ENCODE measurements at regions not wholly inside any gene's neighbourhood (a gene's known extent, or its start where the extent isn't known, plus 50 kb on each side); places are given as distances from the start of the nearest gene placed in this dataset.

DNA sequence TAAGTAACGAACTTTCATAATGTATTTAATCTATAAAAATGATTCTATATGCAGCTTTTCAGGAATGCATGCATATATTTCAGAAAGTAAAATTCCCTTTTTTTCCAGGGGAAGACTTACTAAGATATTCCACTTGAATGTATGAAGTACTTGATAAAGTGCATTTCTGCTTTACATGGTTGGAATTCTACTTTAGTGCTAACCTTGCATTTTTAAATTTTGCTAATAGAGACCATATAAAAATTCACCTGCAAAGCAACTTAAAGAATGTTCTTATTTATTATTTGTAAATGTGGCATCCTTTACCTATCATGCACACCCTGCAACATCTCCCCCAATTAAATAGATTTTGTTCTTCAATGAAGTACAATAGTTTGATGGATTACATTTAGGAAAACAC, 392.8 kb downstream of the KCNJ2 start:
- no peak for DNase-seq (ENCODE audit: low read depth, low spot score)
- WGBS (ENCODE audit: insufficient coverage, insufficient read length), result no CpG with 5 or more reads among the region's 1 CpG

DNA sequence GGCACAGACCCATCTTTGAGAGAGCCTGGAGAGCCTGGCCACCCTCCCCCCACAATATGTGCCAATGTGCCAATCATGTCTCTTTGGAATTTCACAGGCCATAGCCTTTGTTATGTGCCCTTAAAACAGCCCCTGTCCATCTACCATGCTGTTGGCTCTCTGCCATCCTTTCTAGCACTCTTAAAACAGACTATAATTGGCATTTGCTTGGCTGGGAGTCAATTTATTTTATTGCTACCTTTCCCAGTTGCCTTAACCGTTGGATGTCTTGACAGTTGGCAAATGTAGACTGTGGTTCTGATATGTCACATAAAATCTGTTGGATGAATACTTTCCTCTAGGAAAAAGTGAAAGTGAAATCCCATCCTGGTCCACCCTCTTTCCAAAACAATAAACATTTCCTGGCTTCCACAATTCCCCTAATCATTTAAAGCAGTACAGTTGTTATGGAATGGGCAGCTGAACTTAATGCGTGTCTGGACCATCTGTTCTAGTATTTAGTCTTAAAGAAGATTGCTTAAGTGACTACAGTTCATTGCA, 394.0 kb downstream of the KCNJ2 start:
- Histone ChIP-seq H3K27ac (ENCODE audit: low read length) (no peak overlapping the region), H3K36me3 (ENCODE audit: control insufficient read depth, insufficient read depth, low read length) (no peaks in the 10 kb centered on the region), H3K4me1 (ENCODE audit: control insufficient read depth, insufficient read depth, low read length) (no peaks in the 10 kb centered on the region), H3K9me3 (ENCODE audit: control insufficient read depth, insufficient read depth, low read length) (no peaks in the 10 kb centered on the region), H3K4me3 (ENCODE audit: low read length) (no peak overlapping the region), H3K27me3 (ENCODE audit: control insufficient read depth, insufficient read depth, low read length) (no peaks in the 10 kb centered on the region)
- WGBS (ENCODE audit: insufficient coverage, insufficient read length), result no CpG with 5 or more reads among the region's 2 CpGs
- no peak for DNase-seq (ENCODE audit: low read depth, low spot score)

More for the DNA sequence above, 392.8 kb downstream of the KCNJ2 start:
- Histone ChIP-seq H3K27ac (ENCODE audit: low read length) (no peak overlapping the region), H3K9me3 (ENCODE audit: control insufficient read depth, insufficient read depth, low read length) (no peaks in the 10 kb centered on the region), H3K4me3 (ENCODE audit: low read length) (no peak overlapping the region), H3K27me3 (ENCODE audit: control insufficient read depth, insufficient read depth, low read length) (no peaks in the 10 kb centered on the region), H3K36me3 (ENCODE audit: control insufficient read depth, insufficient read depth, low read length) (no peaks in the 10 kb centered on the region), H3K4me1 (ENCODE audit: control insufficient read depth, insufficient read depth, low read length) (no peaks in the 10 kb centered on the region)

DNA sequence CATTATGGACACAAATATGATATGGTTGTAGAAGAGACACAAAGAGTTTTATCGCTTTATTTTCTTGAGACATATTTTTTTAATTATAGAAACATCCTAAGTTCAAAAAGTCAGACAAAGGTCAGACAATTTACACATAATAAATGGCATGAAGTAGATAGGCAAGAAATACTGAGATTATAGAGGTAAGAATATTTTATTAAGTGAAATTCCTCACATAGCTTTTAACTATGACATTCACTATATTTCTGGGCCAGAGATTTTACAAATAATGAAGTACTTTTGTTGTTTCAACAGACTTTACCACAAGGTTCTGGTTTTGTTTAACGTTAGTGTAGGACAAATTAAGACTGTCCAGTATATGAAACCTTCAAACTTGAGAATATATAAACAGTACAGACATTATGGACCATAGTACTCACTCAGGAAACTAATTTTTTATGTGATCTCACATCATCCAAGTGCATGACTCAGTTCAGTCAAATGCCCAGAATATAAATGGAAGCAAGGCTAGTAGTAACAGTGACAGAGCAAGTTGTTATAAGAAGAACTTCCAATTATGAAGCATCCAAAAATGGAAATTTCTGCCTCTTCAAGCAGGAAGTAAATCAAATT, 394.8 kb downstream of the KCNJ2 start:
- no peaks in the 10 kb centered on the region for H3K27me3 ChIP-seq (ENCODE audit: control insufficient read depth, insufficient read depth, low read length)
- no peaks in the 10 kb centered on the region for H3K9me3 ChIP-seq (ENCODE audit: control insufficient read depth, insufficient read depth, low read length)
- no peaks in the 10 kb centered on the region for H3K4me1 ChIP-seq (ENCODE audit: control insufficient read depth, insufficient read depth, low read length)
- no peak overlapping the region for H3K4me3 ChIP-seq (ENCODE audit: low read length)
- no CpG with 5 or more reads among the region's 2 CpGs for WGBS (ENCODE audit: insufficient coverage, insufficient read length)
- H3K36me3 ChIP-seq (ENCODE audit: control insufficient read depth, insufficient read depth, low read length), result no peaks in the 10 kb centered on the region
- H3K27ac ChIP-seq (ENCODE audit: low read length), result no peak overlapping the region
- no peak for DNase-seq (ENCODE audit: low read depth, low spot score)

DNA sequence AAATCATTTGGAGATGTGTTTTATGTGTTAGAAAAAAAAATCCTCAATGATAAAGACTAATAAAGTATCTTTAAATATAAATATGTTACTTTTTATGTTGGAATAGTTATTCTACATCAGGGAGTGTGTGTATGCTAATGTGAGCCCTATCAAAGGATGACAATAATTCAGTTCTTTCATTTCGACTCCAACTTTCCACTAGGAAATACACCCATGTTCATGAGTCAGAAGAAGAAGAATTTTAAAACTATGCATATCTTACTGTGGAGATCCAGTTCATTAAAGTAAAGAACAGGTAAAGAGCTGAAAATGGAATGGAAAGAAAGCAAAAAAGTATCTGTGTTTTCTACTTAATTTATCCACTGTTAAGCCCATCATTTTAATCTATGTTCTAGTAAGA, 399.8 kb downstream of the KCNJ2 start:
- no peaks in the 10 kb centered on the region for H3K9me3 ChIP-seq (ENCODE audit: control insufficient read depth, insufficient read depth, low read length)
- H3K36me3 ChIP-seq (ENCODE audit: control insufficient read depth, insufficient read depth, low read length), result no peaks in the 10 kb centered on the region
- H3K4me3 ChIP-seq (ENCODE audit: low read length), result no peak overlapping the region
- DNase-seq (ENCODE audit: low read depth, low spot score), result no peak
- H3K4me1 ChIP-seq (ENCODE audit: control insufficient read depth, insufficient read depth, low read length), result no peaks in the 10 kb centered on the region
- H3K27ac ChIP-seq (ENCODE audit: low read length), result no peak overlapping the region
- no CpG with 5 or more reads among the region's 1 CpG for WGBS (ENCODE audit: insufficient coverage, insufficient read length)
- no peaks in the 10 kb centered on the region for H3K27me3 ChIP-seq (ENCODE audit: control insufficient read depth, insufficient read depth, low read length)

DNA sequence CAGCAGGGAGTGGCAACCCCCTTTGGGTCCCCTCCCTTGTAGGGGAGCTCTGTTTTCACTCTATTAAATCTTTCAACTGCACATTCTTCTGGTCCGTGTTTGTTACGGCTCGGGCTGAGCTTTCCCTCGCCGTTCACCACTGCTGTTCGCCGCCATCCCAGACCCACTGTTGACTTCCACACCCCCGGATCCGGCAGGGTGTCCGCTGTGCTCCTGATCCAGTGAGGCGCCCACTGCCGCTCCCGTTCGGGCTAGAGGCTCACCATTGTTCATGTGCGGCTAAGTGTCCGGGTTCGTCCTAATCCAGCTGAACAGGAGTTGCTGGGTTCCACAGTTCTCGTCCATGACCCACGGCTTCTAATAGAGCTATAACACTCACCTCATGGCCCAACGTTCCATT, 408.1 kb downstream of the KCNJ2 start:
- DNase-seq (ENCODE audit: low read depth, low spot score), result no peak
- no peak overlapping the region for H3K4me3 ChIP-seq (ENCODE audit: low read length)
- H3K36me3 ChIP-seq (ENCODE audit: control insufficient read depth, insufficient read depth, low read length), result no peaks in the 10 kb centered on the region
- no CpG with 5 or more reads among the region's 20 CpGs for WGBS (ENCODE audit: insufficient coverage, insufficient read length)
- H3K27me3 ChIP-seq (ENCODE audit: control insufficient read depth, insufficient read depth, low read length), result no peaks in the 10 kb centered on the region
- no peaks in the 10 kb centered on the region for H3K4me1 ChIP-seq (ENCODE audit: control insufficient read depth, insufficient read depth, low read length)
- H3K27ac ChIP-seq (ENCODE audit: low read length), result no peak overlapping the region
- no peaks in the 10 kb centered on the region for H3K9me3 ChIP-seq (ENCODE audit: control insufficient read depth, insufficient read depth, low read length)

DNA sequence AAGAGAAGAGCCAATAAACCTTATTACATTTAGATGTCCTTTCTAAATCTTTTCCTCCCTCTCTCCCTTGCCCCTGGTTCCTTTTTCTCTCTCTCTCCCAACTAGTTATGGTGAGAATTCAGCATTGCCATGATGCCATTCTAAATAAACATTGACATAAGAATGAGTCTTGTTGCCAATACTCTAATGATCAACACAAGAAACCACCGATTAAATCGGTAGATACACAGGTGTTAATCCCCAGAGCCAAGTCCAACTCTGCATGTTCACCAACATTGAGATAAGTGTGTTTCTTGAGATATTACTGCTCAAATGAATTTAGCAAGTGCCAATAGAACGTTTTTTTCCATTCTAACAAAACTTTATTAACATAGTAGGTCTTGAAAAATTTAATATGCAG, 412.1 kb downstream of the KCNJ2 start:
- Histone ChIP-seq H3K4me3 (ENCODE audit: low read length) (no peak overlapping the region), H3K27me3 (ENCODE audit: control insufficient read depth, insufficient read depth, low read length) (no peaks in the 10 kb centered on the region), H3K4me1 (ENCODE audit: control insufficient read depth, insufficient read depth, low read length) (no peaks in the 10 kb centered on the region), H3K36me3 (ENCODE audit: control insufficient read depth, insufficient read depth, low read length) (no peaks in the 10 kb centered on the region), H3K9me3 (ENCODE audit: control insufficient read depth, insufficient read depth, low read length) (no peaks in the 10 kb centered on the region), H3K27ac (ENCODE audit: low read length) (no peak overlapping the region)
- no peak for DNase-seq (ENCODE audit: low read depth, low spot score)
- no CpG with 5 or more reads among the region's 3 CpGs for WGBS (ENCODE audit: insufficient coverage, insufficient read length)

DNA sequence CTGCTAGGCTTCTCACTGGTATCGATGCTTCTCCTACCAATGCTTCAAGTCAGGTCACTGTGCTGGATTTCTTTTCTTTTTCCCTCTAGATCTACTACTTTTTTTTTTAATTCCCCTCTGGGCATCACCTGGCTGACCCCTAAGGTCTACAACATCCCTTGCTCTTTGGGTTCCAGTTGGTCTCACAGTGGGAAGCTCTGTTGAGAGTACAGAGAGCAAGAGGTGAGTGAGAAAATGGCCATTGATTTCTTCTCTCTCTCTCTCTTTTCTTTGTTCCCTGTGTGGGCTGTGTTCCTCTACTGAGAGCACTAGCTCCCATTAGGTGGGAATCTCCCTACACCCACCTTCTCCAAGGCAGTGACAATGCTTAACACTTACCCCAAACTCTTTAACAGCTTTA, 413.4 kb downstream of the KCNJ2 start:
- no peaks in the 10 kb centered on the region for H3K9me3 ChIP-seq (ENCODE audit: control insufficient read depth, insufficient read depth, low read length)
- no peak overlapping the region for H3K27ac ChIP-seq (ENCODE audit: low read length)
- no CpG with 5 or more reads among the region's 1 CpG for WGBS (ENCODE audit: insufficient coverage, insufficient read length)
- no peak overlapping the region for H3K4me3 ChIP-seq (ENCODE audit: low read length)
- H3K4me1 ChIP-seq (ENCODE audit: control insufficient read depth, insufficient read depth, low read length), result no peaks in the 10 kb centered on the region
- H3K36me3 ChIP-seq (ENCODE audit: control insufficient read depth, insufficient read depth, low read length), result no peaks in the 10 kb centered on the region
- no peaks in the 10 kb centered on the region for H3K27me3 ChIP-seq (ENCODE audit: control insufficient read depth, insufficient read depth, low read length)
- DNase-seq (ENCODE audit: low read depth, low spot score), result no peak

DNA sequence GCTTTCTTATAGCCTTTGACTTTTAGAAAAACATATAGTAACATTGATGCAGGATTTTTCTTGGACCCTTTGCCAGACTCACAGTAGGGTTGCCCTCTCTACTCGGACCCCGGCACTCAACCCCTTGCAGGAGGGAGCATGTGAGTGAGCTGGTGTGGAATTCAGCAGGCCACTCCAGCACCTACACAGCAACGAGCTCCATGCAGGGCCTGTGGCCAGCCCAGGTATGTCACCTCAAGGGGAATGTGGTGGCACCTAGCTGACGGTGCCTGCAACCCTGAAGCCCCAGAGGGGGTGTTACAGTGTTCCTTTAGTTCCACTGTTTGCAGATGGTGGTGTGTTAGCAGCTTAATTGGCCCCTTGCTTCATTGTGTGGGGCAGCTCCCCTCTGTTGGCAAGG, 414.9 kb downstream of the KCNJ2 start:
- Histone ChIP-seq H3K9me3 (ENCODE audit: control insufficient read depth, insufficient read depth, low read length) (no peaks in the 10 kb centered on the region), H3K27ac (ENCODE audit: low read length) (no peak overlapping the region), H3K4me1 (ENCODE audit: control insufficient read depth, insufficient read depth, low read length) (no peaks in the 10 kb centered on the region), H3K4me3 (ENCODE audit: low read length) (no peak overlapping the region), H3K36me3 (ENCODE audit: control insufficient read depth, insufficient read depth, low read length) (no peaks in the 10 kb centered on the region), H3K27me3 (ENCODE audit: control insufficient read depth, insufficient read depth, low read length) (no peaks in the 10 kb centered on the region)
- no CpG with 5 or more reads among the region's 4 CpGs for WGBS (ENCODE audit: insufficient coverage, insufficient read length)
- DNase-seq (ENCODE audit: low read depth, low spot score), result no peak

DNA sequence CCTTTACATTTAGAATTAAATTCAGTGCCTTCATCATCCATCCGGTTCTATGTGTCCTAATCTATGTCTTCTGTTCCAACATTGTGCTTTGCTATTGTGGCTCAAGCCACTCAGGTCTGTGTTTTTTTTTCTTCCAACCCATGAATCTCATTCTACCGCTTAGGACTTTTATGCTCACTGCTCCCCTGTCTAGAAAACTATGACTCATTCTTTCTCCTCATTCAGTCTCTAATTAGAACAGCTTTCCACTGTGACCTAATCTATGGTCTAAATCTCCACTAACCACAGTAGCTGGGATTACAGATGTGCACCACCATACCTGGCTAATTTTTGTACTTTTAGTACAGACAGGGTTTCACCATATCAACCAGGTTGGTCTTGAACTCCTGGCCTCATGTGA, 418.7 kb downstream of the KCNJ2 start:
- no peak for DNase-seq (ENCODE audit: low read depth, low spot score)
- Histone ChIP-seq H3K4me3 (ENCODE audit: low read length) (no peak overlapping the region), H3K27me3 (ENCODE audit: control insufficient read depth, insufficient read depth, low read length) (no peaks in the 10 kb centered on the region), H3K36me3 (ENCODE audit: control insufficient read depth, insufficient read depth, low read length) (no peaks in the 10 kb centered on the region), H3K9me3 (ENCODE audit: control insufficient read depth, insufficient read depth, low read length) (no peaks in the 10 kb centered on the region), H3K4me1 (ENCODE audit: control insufficient read depth, insufficient read depth, low read length) (no peaks in the 10 kb centered on the region), H3K27ac (ENCODE audit: low read length) (no peak overlapping the region)
- WGBS (ENCODE audit: insufficient coverage, insufficient read length), result no CpG with 5 or more reads among the region's 2 CpGs

DNA sequence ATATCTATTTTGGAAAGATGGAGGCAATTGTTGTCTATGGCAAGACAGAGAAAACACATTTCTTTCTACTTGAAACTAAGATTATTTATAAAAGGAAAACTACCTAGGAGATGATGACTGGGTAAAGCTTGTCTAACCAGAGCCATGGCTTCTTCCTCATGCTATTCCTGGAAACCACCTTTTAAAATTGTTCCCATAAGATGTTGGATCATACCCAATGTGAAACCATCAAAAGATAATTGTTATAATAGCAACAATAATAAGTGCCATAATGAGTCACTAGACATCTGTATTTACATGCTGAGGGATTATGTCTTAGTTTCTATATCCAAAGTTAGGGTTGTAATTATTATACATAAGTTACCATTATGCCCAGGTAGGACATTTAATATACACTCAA, 428.4 kb downstream of the KCNJ2 start:
- Histone ChIP-seq H3K4me1 (ENCODE audit: control insufficient read depth, insufficient read depth, low read length) (no peaks in the 10 kb centered on the region), H3K27me3 (ENCODE audit: control insufficient read depth, insufficient read depth, low read length) (no peaks in the 10 kb centered on the region), H3K27ac (ENCODE audit: low read length) (no peak overlapping the region), H3K4me3 (ENCODE audit: low read length) (no peak overlapping the region), H3K36me3 (ENCODE audit: control insufficient read depth, insufficient read depth, low read length) (no peaks in the 10 kb centered on the region), H3K9me3 (ENCODE audit: control insufficient read depth, insufficient read depth, low read length) (no peaks in the 10 kb centered on the region)
- no peak for DNase-seq (ENCODE audit: low read depth, low spot score)

DNA sequence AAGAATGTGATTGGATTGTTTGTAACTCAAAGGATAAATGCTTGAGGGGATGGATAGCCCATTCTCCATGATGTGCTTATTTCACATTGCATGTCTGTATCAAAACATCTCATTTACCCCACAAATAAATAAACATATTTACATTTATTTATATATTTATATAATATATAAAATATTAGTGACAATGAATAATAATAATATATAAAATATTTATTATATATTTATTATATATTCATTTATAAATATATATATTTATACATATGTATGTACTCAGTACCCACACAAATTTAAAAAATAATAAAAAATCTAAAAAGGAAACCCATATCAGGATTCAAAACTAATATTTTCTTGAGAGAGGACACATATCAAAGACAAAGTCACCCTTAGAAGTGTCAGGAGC, 429.9 kb downstream of the KCNJ2 start:
- Histone ChIP-seq H3K27ac (ENCODE audit: low read length) (no peak overlapping the region), H3K4me1 (ENCODE audit: control insufficient read depth, insufficient read depth, low read length) (no peaks in the 10 kb centered on the region), H3K27me3 (ENCODE audit: control insufficient read depth, insufficient read depth, low read length) (no peaks in the 10 kb centered on the region), H3K36me3 (ENCODE audit: control insufficient read depth, insufficient read depth, low read length) (no peaks in the 10 kb centered on the region), H3K4me3 (ENCODE audit: low read length) (no peak overlapping the region), H3K9me3 (ENCODE audit: control insufficient read depth, insufficient read depth, low read length) (no peaks in the 10 kb centered on the region)
- no peak for DNase-seq (ENCODE audit: low read depth, low spot score)

Measured in iPS DF 6.9 (cell line).